ENCODE measurements at regions not wholly inside any gene's neighbourhood (a gene's known extent, or its start where the extent isn't known, plus 50 kb on each side); places are given as distances from the start of the nearest gene placed in this dataset.
"Not testable (repeated sequence)": the region's sequence is repeated elsewhere in the genome, so short reads cannot be mapped to it uniquely, and the experiment has no call there.

DNA sequence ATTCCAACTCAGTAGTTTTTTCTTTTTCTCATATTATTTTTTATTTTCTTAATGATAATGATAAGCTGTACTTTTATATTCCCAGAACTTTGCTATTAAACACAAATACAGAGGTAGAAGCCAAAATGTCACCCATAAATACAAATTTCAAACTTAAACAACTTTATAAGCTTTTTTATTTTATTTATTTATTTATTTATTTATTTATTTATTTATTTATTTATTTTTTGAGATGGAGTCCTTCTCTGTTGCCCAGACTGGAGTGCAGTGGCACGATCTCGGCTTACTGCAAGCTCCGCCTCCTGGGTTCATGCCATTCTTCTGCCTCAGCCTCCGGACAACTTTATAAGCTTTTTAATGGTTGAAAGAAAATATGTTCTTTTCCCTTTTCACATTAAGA lies 243.3 kb downstream of the RAP2B start:
- TF ChIP-seq, protein P1, sequence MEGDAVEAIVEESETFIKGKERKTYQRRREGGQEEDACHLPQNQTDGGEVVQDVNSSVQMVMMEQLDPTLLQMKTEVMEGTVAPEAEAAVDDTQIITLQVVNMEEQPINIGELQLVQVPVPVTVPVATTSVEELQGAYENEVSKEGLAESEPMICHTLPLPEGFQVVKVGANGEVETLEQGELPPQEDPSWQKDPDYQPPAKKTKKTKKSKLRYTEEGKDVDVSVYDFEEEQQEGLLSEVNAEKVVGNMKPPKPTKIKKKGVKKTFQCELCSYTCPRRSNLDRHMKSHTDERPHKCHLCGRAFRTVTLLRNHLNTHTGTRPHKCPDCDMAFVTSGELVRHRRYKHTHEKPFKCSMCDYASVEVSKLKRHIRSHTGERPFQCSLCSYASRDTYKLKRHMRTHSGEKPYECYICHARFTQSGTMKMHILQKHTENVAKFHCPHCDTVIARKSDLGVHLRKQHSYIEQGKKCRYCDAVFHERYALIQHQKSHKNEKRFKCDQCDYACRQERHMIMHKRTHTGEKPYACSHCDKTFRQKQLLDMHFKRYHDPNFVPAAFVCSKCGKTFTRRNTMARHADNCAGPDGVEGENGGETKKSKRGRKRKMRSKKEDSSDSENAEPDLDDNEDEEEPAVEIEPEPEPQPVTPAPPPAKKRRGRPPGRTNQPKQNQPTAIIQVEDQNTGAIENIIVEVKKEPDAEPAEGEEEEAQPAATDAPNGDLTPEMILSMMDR (IDR thresholded peaks at IDR 0.05) = not testable (repeated sequence)
- not testable (repeated sequence) for TF ChIP-seq POLR2A (IDR thresholded peaks at IDR 0.05)

All from adrenal gland (tissue), 5 donors.